GM19324 (cell line): ENCODE measurements at regions not wholly inside any gene's neighbourhood (a gene's known extent, or its start where the extent isn't known, plus 50 kb on each side); places are given as distances from the start of the nearest gene placed in this dataset.
"Not testable (repeated sequence)": the region's sequence is repeated elsewhere in the genome, so short reads cannot be mapped to it uniquely, and the experiment has no call there.

Experiments
- ATAC-seq: cut with Tn5 transposase; IDR thresholded peaks from one replicate; pipeline ENCODE4 v1.9.1; 2021; ENCODE audit warnings: mild to moderate bottlenecking, moderate library complexity; ENCODE audit not compliant: unreplicated experiment, low FRiP score

DNA sequence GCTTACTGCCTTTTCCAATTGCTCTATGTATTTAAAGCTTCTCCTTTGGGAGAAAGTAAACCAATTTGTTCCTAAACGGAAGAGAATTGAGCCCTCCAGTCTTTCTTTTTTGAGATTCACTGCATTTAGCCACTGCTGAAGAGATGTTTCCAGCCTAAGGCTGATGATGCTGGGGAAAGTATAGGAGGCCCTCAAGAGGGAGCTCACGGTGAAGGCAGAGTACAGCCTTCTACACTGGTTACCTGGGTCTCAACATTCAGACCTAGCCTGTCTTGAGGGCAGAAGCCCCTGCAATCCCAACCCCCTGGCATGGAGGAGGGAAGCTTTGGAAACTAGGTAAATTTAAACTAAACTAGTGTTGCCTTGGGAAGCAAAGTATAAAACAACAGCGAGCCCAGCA, 316.7 kb upstream of the TPK1 start:
- no peak for ATAC-seq

GRCh38 chr7:145151676-145152075, 315.8 kb upstream of the TPK1 start:
- ATAC-seq: no peak

- no peak for ATAC-seq
Observed at GRCh38 chr7:145147865-145148264, 312.0 kb upstream of the TPK1 start.

DNA sequence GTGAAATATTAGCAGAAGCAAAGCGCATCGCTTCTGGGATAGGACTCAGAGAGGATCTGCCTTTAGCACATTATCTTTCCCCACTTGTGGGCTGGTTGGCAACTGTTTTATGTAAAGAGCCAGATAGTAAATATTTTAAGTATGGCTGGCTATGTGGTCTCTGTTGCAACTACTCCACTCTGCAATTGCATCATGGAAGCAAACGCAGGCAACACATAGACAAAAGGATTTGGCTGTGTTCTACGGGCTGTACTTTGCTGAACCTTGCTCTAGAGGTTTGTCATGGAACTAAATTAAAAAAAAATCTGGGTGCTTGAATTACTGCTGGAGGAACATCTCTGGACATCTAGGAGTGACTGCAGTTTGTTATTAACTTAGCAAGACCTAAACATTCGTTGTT, 307.8 kb upstream of the TPK1 start:
- no peak for ATAC-seq

- no peak for ATAC-seq
Observed at GRCh38 chr7:145134377-145134776, 298.5 kb upstream of the TPK1 start.

GRCh38 chr7:145123502-145123901, 287.6 kb upstream of the TPK1 start:
- no peak for ATAC-seq

- no peak for ATAC-seq
Observed at GRCh38 chr7:145106001-145106400, 270.1 kb upstream of the TPK1 start.

DNA sequence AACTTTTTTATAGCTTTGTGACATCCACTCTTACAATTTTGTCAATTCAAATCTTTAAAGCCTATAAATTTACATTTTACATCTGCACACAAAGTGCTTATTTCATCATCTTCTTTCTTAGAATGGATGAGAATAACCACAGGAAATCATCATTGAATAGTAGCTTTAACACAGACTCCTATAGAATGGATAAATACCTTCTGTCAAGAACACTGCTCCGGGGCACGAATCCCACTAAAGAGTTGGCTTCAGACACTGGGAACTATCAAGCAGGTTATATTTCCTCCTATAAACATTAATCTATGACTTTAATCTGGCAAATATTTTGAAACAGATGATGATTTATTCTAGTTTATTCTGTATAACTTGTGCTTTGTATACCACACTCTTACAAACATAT, 269.7 kb upstream of the TPK1 start:
- ATAC-seq: no peak

GRCh38 chr7:145104400-145104799, 268.5 kb upstream of the TPK1 start:
- ATAC-seq: no peak

GRCh38 chr7:145102199-145102598, 266.3 kb upstream of the TPK1 start:
- not testable (repeated sequence) for ATAC-seq

- ATAC-seq: no peak
Observed at GRCh38 chr7:145092766-145093165, 256.9 kb upstream of the TPK1 start.

GRCh38 chr7:145088111-145088745, 252.4 kb upstream of the TPK1 start:
- no peak for ATAC-seq

- peak; percentile 52 for ATAC-seq
Observed at GRCh38 chr7:145082366-145083161, 246.7 kb upstream of the TPK1 start.

GRCh38 chr7:145065473-145065872, 229.6 kb upstream of the TPK1 start:
- ATAC-seq: no peak

GRCh38 chr7:145064114-145064513, 228.3 kb upstream of the TPK1 start:
- ATAC-seq: no peak

DNA sequence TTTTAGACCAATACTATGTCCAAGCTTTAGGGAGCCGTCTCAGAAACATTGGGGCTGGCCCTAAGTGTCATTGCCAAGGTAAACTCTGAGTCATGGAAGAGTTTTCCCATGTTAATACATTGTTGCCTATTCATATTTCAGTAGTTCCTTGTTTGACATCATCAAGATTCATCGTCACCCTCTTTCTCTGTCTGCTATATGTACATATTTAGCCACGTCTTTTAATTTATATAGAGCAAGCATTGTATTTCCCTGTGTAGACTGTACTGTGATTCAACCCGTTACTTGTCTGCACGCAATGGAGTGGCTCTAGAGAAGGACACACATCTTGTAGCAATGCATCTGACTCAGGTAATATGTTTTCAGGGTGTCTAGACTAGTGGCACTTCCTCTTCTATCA, 217.9 kb upstream of the TPK1 start:
- ATAC-seq: no peak

- no peak for ATAC-seq
Observed at GRCh38 chr7:145050415-145050814, 214.6 kb upstream of the TPK1 start.

DNA sequence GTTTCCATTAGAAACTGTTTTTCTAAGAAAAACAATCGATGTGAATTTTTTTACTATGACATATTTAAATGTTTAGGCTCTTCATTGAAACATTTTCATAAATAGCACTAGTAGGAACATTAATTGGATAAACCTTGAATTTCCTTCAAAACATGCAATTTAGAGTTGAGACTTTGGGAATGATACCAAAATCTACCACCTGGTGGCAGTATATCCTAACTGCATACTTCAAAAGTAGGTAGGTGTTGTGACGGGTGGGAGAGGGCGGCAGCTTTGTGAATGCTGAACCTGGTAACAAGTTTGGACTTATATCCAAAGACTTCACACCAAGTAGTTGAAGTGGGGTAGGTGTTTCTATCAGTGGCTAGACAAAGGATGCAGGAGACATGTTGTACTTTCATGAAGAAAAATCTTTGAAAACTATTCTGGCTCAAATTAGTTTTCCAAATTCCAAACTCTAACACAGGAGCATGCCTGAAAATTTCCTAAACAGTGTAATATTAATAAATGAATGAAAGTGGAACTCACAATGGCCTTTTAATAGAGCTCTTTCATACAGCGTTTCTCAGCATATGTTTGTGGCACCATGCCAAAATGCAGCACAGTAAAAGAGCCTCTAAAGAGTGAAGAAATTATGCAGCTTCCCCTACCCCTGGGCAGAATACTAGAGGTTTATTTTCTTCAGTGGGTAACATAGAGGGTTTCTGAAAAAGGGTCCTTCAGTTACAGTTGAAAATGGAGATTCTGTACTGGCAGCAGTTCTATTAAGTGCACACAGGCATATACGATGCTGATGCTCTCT, 201.0 kb upstream of the TPK1 start:
- ATAC-seq: peak; percentile 71

GRCh38 chr7:145031162-145031561, 195.3 kb upstream of the TPK1 start:
- no peak for ATAC-seq

DNA sequence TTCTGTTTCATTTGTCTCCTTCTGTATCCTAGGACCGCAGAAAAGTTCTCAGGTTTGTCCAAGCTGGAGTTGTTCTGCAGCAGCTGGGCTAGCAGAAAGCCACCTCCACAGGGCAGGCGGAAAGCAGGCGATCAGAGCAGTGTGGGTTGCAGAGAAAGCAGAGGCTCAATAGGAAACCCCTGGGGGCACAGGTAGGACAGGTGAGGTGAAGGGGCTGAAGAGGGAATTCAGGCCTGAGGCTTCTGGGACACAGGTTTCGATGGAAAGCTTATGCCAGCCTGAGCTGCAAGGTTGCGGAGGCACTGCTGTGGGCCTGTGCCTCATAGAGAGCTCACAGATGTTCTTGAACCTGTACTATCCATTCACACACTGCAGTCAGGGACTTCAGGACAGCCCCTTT, 194.9 kb upstream of the TPK1 start:
- ATAC-seq: no peak

DNA sequence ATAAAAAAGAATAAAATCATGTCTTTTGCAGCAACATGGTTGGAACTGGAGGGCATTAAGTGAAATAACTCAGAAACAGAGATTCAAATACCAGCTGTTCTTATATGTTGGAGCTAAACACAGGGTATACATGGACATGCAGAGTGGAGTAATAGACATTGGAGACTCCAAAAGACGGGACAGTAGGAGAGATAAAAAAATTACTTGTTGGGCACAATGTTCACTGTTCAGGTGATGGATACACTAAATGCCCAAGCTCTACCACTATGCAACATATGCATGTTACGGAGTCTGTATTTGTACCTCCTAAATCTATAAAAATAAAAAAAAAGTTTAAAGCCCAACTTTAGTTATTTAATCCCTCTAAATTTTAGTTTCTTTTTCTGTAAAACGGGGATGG, 184.6 kb upstream of the TPK1 start:
- no peak for ATAC-seq
